Right kidney (tissue), 1 donor: ENCODE measurements at regions not wholly inside any gene's neighbourhood (a gene's known extent, or its start where the extent isn't known, plus 50 kb on each side); places are given as distances from the start of the nearest gene placed in this dataset.

Experiments used
- DNase-seq: peaks from one replicate; pipeline ENCODE4 v3.0.0-alpha.2; 2016

DNA sequence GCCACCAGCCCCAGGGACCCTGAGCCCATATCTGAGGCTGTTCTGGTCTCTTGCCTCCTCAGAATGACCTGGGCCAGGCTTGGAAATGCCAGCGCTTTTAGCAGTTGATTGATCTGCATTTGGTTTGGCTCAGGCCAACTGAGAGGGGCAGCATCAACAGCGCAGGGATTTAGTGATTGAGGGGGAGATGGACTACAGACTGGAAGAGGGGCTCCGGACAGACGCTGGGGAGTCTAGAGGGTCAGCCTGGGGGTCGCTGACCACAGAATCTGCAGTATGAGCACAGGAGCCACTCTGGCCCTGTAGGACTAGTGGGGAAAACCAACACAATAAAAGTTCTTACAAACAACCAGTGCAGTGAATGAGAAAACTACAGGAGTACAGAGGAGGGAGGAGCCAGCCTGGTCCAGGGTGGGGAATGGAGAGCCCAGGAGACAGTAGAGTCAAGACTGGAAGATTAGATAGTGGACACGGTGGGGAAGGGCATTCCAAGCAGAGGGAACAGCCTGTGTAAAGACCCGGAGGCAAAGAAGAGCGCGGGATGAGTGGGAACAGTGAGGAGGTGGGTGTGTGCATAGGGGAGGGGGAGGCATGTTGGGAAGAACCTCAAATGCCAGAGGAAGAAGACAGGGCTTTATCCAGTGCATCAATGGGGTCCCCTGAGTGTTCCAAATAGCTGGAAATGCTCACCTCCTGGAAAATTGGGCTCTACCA lies 128.9 kb downstream of the MRM1 start:
- DNase-seq, result no peak

DNA sequence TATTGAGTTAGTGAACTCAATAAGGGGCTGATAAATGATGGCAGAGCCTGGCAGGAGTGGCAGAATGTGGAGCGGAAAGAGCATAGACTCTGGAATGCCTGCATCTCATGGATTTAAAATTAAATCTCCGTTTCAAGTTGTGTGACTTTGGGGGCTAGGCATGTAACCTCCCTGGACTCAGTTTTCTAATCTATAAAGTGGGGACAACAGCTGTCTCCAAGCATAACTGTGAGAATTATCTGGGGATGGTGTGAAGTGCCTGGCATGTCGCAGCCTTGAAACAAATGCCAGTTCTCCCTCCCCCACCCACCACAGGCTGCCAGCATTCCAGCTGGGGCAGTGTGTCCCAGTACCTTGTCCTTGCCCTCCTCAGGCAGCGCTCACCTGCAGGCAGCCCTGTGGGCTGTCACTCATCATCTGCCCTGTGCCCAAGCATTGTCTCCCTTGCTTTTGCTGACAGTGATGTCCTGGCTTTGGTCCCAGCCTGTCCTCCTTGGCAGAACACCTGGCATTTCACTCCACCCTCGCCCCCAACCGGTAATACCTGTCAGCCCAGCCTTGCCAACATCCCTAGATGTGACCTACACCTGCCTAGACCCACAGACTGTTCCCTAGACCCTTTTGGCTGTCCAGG lies 129.6 kb downstream of the MRM1 start:
- no peak for DNase-seq

DNA sequence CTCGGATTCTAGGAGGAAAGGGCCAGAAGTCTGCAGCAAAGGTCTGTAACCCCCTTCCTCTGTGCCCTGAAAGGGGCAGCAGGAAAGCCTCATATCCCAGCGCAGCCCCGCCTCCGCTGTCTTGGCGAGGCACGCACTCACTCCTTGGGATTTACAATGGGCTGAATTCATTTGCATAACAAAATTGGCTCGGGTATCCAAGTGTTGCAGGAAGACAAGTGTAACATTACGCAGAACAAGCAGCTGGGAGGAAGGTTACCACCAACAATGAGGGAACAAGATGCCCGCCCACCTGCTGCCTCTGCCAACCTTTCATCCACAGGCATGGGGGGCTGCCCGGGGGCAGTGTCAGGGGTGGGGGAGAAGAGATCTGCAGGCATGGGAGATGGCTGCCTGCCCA lies 130.4 kb downstream of the MRM1 start:
- no peak for DNase-seq

DNA sequence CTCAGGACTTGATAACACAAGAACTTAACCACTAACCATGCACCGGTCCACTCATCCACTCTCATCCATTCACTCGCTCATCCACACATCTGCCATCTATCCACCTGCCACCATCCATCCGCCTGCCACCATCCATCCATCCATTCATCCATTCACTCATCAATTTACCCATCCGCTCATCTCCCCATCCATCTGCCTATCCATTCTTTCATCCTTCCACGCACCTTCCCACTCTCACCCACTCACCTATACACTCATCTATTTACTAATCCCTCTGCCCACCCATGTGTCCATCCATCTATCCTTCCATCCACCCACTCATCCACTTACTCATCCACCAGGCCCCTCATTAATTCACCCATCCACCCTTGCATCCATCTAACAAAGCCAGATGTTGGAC lies 131.0 kb downstream of the MRM1 start:
- DNase-seq, result no peak

DNA sequence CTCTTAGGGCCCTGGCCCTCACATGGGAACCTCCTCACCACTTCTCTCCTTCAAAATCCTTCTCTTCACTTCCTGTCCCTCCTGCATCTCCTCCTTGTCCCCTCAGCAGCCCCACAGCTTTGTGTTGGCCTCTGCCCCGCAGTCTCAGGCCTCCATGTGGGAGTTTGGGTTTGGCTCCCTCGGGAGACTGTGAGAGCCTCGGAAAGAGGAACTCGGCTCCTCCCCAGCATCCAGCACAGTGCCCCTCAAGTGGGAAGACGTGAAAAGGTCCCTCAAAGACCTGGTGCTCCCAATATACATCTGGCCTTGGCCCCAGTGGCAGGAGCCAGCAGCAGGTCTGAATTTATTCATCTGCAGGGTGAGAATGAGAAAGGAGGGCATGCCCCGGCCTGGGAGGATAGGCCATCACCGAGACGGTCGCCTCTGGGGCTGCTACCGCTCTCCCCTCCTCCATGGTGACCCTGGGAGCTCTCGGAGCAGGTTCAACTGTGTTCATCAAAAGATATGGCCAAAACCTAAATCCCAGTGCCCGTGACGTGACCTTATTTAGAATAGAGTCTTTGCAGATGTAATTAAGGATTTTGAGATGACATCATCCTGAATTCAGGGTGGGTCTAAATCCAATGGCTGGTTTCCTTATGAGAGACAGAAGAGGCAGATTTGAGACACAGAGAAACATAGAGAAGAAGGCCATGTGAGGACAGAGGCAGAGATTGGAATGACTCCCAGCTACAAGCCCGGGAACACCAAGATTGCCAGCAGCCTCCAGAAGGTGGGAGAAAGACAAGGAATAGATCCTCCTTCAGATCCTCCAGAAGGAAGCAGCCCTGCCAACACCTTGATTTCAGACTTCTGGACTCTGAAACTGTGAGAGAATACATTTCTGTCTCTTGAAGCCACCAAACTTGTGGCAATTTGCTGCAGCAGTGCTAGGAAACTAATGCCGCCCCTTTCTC lies 135.1 kb downstream of the MRM1 start:
- DNase-seq, result no peak

DNA sequence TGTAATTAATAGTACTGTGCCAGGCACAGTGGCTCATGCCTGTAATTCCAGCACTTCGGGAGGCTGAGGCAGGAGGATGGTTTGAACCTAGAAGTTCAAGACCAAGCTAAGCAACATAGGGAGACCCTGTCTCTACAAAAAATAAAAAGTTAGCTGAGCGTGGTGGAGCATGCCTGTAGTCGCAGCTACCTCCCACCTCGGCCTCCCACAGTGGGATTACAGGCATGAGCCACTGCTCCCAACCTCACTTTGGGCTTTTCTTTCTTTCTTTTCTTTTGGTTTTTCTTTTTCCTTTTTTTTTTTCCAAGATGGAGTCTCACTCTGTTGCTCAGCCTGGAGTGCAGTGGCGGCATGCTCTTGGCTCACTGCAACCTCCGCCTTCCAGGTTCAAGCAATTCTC lies 137.8 kb downstream of the MRM1 start:
- DNase-seq, result no peak

DNA sequence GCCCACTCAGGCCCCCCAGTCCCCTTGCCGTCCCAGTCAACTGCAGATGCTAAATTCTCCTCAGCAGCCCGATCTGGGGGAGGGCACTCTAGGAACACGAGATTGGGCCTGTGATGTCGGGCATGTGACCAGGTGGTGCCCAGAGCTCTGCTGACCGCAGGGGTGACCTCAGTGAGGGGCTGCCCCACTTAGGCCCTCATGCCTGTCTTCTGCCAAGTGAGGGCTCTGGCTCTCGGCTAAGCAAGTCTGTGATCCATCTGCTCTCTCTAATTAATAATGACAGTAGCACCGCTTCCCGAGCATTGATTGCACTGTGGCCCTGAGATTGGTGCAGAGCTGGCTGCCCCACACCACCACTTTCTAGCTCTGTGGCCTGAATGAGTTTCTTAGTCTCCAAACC lies 138.8 kb downstream of the MRM1 start:
- DNase-seq, result no peak

DNA sequence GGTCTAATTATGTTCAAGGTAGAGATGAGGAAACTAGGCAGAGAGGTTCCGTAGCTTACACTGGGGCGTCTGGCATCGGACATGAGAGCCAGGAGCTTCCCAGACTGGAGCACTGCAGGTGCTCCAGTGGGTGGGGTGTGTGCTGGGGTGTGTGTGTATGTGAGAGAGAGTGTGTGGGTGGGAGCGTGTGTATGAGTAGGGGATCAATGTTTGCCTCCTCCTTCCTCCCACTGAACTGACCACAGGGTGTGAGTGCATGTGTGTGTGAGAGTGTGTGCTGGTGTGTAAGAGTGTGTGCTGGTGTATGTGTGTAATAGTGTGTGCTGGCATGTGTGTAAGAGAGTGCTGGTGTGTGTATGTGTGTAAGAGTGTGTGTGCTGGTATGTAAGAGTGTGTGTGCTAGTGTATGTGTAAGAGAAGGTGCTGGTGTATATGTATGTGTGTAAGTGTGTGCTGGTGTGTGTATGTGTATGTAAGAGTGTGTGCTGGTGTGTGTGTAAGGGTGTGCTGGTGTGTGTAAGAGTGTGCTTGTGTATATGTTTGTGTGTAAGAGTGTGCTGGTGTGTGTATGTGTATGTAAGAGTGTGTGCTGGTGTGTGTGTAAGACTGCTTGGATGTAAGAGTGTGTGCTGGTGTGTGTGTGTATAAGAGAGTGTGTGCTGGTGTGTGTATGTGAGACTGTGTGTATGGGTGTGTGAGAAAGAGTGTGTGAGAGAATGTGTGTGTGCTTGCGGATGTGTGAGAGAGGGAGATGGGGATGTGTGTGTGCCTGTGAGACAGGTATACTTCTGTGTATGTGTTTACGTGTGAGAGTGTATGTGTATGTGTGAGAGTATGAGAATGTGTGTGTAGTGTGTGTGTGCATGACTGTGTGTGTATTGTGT lies 139.9 kb downstream of the MRM1 start:
- no peak for DNase-seq

DNA sequence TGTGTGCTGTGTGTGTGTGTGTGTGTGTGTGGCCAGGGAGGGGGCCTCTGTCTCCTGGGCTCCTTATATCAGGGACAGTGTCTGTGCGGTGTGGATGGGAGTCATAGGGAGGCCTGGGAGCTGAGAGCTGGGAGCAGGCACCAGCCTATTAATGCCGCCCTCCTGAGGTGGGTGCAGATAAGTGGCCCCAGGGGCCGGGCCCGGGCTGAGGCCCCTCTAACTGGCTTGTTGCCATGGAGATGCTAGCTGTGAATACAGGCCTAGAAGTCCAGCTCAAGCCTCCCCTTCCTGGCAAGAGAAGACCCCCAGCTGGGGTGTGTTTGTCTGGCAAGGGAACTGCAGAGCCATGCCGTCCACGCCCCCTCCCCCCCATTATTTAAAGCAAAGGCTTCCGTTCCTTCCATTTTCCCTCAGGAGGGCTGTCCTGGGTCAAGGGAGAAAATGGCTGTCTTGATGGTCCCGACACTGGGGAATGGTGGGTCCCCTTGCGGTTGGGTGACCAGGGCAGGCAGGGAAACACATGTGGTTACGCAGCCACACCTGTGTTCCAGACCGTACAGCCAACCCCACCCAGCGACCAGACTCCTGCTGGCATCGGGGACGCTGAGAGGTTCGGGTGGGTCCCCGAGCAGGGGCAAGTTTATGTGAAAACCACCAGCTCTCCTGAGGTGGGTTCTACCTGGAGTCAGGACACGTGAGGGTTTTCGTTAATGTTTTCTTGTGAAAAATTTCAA lies 141.1 kb downstream of the MRM1 start:
- no peak for DNase-seq

DNA sequence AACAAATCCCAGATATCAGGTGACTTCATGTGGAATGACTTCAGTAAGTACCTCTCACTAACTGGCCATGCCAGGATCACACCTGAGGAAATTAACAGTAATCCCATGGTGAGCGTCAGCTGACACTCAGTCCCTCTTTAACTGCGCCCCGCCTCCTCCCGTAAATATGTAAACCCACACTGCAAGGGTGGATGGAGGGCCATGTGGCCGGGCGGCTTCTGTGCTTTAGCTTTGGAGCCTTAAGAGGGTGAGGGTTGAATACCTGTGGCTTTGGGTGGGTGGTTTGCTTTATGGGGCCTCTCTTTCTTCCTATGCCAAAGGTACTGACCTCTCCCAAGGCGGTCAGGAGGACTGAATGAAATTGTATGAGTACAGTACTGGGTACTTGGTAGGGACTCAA lies 141.7 kb downstream of the MRM1 start:
- no peak for DNase-seq

DNA sequence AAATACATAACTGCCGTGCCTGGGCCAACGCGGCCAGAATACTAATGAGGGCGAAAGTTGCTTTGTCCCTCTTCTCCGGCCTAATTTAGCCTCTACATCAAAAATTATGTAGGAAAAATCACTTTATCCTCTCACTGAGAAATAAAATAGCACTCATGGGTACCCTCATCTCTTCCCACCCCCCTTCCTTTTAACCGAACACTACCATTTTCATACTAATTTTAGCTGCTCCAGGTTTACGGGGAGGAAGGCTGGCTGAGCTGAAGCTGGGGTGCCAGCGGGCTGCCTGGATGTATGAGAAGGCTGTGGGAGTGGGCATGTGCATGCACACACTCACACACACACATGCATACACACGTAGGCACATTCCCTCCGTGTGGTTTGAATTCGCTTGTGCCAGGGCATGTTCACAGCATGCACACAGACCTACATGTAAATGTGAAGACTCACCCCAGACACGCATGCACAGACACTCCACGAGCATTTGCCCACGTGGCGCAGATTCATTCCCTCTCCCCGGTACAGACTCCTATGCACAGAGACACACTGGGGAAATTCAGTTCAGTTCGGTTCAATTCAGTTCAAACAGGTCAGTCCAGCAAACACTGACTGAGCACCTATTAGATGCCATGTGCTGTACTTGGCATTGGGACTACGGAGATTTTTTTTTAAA lies 145.1 kb downstream of the MRM1 start:
- DNase-seq, result no peak

DNA sequence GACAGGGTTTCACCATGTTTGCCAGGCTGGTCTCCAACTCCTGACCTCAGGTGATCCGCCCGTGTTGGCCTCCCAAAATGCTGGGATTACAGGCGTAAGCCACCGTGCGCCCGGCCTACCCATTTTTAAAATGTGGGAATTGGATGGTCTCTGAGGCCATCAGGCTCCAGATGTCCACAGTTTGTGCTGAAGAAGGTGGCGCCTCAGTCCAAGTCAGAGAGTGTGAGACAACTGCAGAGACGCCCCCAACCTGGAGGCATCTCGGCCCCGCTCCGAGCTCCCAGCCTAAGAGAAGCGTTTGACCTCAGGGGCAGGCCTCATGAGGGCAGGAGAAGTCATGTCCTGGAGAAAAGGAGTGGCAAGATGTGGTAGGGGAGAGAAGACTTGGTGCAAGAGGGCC lies 146.5 kb downstream of the MRM1 start:
- no peak for DNase-seq

DNA sequence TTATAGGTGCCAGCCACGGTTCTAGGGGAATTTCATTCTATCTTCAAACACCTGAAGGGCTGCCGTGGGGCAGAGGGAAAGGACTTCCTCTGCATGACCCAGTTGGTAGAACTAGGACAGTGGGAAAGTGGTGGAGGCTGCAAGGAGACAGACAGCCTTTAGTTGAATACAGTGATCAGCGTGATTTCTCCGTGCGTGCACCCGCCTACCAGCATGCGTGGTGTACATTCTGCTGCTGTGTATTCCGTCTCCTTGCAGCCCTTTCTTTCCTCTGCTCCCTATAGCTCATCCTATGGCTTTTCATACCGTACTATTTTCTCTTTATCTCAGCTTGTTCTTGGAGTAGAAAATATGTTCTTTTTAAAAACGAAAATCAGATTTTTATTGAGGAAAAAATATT lies 146.9 kb downstream of the MRM1 start:
- no peak for DNase-seq

DNA sequence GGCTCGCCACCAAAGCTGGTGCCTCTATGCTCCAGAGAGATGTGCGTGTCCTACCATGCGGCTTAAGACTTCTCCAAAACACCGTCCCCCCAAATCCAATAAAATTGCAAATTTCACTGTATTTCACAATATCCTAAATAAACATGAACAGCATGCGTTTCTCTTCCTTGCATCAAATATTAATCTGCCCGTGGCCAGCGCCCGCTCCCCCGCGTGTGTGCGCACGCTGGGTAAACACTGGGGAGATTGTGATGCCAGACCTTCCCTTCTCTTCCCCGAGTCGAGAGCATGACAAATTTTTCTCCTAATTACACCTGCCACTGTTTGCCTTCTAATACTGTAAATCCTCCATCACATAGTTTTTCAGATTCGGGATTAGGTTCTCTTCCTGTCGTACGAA lies 148.1 kb downstream of the MRM1 start:
- DNase-seq, result no peak

DNA sequence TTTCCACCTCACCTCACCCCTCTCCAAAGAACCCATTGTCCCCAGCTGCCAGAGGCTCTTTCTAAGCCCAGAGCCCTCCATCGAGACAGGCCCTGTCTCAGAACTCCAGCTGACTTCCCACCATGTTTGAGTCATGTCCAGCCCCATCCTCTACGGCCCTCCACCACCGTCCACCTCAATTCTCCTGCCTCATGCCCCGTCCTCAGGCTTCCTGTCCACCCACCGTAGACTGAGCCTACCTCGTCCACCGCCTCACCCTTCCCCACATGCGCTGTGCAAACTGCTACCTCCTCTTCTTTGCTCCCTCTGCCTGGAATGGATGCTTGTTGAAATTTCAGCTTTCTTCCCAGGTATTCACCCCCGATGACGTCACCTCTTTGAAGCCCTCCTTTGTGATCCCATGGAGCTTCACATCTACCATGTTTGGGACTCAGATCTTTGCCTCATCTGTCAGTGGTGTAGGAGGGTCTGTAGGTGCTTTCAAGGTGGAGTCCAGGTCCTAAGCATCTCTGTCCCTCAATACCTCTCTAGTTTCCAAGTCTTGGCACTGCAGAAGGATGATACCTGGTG lies 149.0 kb downstream of the MRM1 start:
- no peak for DNase-seq

DNA sequence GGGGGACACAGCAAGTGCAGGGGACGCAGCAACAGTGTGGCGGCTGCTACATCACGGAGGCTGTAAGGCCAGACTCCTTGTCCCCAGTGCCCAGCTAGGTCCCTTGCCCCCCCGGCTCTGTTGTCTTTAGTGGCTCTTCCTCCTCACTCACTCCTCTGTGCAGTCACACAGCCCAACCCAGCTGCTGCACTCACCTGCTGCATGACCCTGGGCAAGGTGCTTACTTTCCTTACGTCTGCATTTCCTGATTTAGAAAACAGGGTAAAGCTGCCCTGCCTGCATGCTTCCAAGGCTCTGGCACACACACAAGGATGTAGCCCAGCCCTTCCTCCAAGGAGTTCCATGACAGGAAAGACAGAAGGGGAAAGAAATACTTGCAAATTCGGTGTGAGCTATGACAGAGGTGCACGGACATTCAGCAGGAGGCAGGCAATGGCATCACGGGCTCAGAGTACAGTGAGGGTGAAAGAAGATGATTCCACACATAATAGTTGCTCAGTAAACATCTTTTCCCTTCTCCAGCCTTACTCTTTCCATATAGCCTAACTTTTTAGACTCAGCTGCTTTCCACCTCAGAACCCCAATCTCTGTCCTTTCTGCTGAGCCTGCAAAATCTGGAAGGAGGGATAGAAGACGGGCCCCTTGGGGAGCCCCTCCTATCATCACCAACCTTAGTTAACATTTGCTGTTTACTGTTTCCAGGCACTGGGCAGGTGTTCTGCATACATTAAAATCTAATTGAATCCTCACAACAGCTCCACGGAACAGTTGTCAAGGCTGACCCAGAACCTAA lies 150.9 kb downstream of the MRM1 start:
- no peak for DNase-seq

DNA sequence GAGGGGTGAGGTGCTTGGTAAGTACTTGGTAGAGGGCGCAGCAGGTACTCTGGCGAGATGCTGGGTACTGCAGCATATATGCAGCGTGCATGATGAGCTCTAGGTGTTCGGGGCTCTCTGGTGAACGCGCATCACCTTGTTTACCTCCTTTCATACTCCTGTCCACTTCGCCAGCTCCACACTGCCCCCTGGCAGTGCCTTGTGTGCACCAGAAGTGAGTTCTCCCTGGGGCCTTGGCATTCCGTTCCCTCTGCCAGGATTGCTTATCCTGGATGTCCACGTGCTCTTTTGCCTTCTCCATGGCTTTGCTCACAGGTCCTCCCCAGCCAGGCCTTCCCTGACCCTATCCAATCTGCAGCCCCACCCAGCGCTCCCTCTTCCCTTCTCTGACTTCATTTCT lies 154.2 kb downstream of the MRM1 start:
- DNase-seq, result no peak

DNA sequence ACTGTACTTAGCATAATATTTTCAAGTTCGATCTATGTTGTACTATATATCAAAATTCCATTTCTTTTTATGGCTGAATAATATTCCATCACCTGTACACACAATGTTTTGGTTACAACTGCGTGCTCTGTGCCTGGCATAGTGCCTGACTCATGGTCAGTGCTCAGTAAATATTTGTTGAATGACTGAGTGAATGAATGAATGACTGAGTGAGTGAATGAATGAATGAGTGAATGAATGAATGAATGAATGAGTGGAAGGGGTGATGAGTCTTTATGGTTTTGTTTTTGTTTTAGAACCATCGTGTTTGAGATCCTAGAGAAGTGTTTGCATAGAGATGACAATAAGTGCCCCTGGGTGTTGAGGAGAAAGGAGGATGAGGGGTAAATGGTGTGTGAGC lies 155.3 kb downstream of the MRM1 start:
- DNase-seq, result no peak

DNA sequence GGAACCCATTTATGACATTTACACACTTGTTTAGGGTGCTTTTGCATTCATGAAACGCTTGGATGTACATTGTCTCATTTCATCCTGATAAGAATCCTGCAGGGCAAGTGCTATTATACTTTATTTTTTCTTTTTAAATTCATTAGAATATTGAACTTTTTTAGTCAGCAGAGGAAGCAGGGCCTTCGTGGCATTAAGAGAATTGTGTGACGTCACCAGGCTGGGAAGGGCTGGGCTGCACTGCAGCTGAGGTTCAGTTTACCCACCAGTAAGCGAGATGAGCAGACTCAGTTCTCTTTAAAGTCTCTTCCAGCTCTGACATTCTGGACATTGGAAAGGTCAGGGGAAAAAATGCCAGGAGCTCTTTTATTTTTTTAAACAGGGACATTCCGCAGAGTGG lies 159.0 kb downstream of the MRM1 start:
- DNase-seq, result no peak
